Peyer's patch (tissue), 4 donors: ENCODE measurements at regions not wholly inside any gene's neighbourhood (a gene's known extent, or its start where the extent isn't known, plus 50 kb on each side); places are given as distances from the start of the nearest gene placed in this dataset.

Experiments
- POLR2A ChIP-seq, 2 donors: fragments of 450-650 bp; IDR thresholded peaks; one replicate each; pipeline ENCODE4 v1.5.1; 2017; ENCODE audit warnings: antibody characterized with exemption in 2 of 2, mild to moderate bottlenecking in 2 of 2, moderate library complexity in 2 of 2
- TF ChIP-seq, protein P1 (sequence below), 6 experiments: fragments of 450-650 bp in 4 of 6; fragments of 200-600 bp in 2 of 6; sonication (generic) in 1 of 6; IDR thresholded peaks; one replicate each; pipeline ENCODE4 v1.5.1; 2017 to 2019; ENCODE audit warnings: antibody characterized with exemption in 6 of 6, mild to moderate bottlenecking in 3 of 6, moderate library complexity in 1 of 6

DNA sequence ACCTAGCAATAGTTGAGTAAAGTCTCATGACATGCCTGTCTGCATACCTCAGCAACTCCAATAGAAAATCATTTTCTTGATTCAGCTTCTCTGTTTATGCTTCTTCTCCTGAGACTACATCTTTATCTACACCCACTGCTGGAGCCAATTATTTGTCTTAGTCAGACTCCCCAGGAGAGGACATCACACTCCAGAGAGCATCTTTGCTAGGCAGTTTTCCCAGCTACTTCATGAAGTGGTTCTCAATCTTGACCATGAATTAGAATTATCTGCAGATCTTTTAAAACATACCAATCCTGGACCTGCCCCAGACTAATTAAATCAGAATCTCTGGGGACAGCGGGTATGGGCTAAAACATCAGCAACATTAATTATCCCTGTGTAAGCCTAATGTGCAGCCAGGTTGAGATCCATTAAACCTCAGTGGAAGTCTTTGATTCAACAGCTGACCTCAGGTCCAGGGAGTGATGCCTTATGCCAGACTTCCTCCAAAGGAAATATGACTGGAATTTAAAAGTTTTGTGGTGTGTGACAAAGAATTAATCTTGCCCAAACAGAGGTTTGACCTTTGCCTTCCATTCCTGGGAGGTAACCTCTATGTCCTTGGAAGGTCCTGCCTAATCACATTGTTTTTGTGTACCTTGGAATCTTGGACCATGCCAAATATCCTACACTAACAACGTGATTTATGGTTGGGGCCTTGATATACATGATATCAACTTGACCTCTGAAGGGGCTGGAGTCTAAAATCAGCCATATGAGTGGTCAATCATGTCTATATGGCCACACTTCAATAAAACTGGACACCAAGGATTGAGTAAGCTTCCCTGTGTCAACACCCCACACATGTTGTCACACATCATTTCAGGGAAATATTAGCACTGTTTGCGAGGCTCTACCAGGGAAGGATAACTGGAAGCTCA, 99.3 kb upstream of the DNAJC10 start:
- TF ChIP-seq, protein P1, sequence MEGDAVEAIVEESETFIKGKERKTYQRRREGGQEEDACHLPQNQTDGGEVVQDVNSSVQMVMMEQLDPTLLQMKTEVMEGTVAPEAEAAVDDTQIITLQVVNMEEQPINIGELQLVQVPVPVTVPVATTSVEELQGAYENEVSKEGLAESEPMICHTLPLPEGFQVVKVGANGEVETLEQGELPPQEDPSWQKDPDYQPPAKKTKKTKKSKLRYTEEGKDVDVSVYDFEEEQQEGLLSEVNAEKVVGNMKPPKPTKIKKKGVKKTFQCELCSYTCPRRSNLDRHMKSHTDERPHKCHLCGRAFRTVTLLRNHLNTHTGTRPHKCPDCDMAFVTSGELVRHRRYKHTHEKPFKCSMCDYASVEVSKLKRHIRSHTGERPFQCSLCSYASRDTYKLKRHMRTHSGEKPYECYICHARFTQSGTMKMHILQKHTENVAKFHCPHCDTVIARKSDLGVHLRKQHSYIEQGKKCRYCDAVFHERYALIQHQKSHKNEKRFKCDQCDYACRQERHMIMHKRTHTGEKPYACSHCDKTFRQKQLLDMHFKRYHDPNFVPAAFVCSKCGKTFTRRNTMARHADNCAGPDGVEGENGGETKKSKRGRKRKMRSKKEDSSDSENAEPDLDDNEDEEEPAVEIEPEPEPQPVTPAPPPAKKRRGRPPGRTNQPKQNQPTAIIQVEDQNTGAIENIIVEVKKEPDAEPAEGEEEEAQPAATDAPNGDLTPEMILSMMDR (IDR thresholded peaks at IDR 0.05): no peak
- TF ChIP-seq POLR2A (IDR thresholded peaks at IDR 0.05): no peak
